PC-3 (cell line): ENCODE measurements at regions not wholly inside any gene's neighbourhood (a gene's known extent, or its start where the extent isn't known, plus 50 kb on each side); places are given as distances from the start of the nearest gene placed in this dataset.
"Not testable (repeated sequence)": the region's sequence is repeated elsewhere in the genome, so short reads cannot be mapped to it uniquely, and the experiment has no call there.

ENCODE experiments used
- EZH2phosphoT487 ChIP-seq: fragments of 300-600 bp; sonication (generic); IDR thresholded peaks from 2 replicates; pipeline ENCODE4 v1.6.1; 2018; ENCODE audit warnings: mild to moderate bottlenecking, antibody characterized with exemption, low read length, borderline replicate concordance
- TF ChIP-seq, protein P1 (sequence below): fragments of 300-600 bp; sonication (generic); conservative IDR thresholded peaks from 2 replicates; pipeline ENCODE4 v1.5.1; 2017; ENCODE audit warnings: antibody characterized with exemption, low read depth, mild to moderate bottlenecking, low read length

DNA sequence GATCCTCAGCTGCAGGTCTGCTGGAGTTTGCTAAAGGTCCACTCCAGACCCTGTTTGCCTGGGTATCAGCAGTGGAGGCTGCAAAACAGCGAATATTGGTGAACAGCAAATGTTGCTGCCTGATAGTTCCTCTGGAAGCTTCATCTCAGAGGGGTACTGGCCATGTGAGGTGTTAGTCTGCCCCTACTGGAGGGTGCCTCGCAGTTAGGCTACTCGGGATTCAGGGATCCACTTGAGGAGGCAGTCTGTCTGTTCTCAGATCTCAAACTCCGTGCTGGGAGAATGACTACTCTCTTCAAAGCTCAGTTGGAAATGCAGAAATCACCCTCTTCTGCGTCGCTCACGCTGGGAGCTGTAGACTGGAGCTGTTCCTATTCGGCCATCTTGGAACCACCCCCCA, 362.7 kb downstream of the ACTR3B start:
- TF ChIP-seq, protein P1, sequence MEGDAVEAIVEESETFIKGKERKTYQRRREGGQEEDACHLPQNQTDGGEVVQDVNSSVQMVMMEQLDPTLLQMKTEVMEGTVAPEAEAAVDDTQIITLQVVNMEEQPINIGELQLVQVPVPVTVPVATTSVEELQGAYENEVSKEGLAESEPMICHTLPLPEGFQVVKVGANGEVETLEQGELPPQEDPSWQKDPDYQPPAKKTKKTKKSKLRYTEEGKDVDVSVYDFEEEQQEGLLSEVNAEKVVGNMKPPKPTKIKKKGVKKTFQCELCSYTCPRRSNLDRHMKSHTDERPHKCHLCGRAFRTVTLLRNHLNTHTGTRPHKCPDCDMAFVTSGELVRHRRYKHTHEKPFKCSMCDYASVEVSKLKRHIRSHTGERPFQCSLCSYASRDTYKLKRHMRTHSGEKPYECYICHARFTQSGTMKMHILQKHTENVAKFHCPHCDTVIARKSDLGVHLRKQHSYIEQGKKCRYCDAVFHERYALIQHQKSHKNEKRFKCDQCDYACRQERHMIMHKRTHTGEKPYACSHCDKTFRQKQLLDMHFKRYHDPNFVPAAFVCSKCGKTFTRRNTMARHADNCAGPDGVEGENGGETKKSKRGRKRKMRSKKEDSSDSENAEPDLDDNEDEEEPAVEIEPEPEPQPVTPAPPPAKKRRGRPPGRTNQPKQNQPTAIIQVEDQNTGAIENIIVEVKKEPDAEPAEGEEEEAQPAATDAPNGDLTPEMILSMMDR = not testable (repeated sequence)
- not testable (repeated sequence) for TF ChIP-seq EZH2phosphoT487
